ENCODE measurements at regions not wholly inside any gene's neighbourhood (a gene's known extent, or its start where the extent isn't known, plus 50 kb on each side); places are given as distances from the start of the nearest gene placed in this dataset.

DNA sequence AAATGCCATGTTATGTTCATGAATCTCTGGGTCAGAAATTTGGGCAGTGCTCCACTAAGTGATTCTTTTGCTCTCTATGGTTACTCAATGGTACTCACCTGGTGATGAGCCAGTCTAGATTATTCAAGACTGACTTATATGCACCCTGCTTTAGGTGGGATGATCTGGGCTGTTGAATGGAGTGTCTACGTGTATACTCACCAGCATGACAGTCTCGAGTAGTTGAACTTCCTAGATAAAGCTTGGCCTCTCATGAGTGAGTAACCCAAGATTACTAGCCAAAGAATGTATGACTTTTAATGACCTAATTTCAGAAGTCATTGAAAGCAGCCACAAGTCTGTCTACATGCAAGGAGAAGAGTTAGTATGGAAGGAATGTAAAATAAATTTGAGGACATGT is 77.5 kb upstream of the CADM2 start:
- H3K79me1 ChIP-seq (ENCODE audit: low read depth in 1 of 2, low read length in 2 of 2), result no peaks in the 10 kb centered on the region
- BruUV-seq (replicated peaks), result no TSS peak
- intact Hi-C loops (cut with micrococcal nuclease) (no loop called here), in situ Hi-C loops (cut with MboI; ENCODE audit: low sequenced_read_pairs) (no loop called here), dilution Hi-C loops (cut with HindIII; ENCODE audit: low sequenced_read_pairs, unreplicated experiment) (no loop called here)
- H3K4me2 ChIP-seq (ENCODE audit: low read depth, low read length), result no peak overlapping the region
- no peak overlapping the region for H3K14ac ChIP-seq (replicated peaks; ENCODE audit: low read depth, low read length)
- H3K18ac ChIP-seq (ENCODE audit: low read depth, low read length), result no peak overlapping the region
- no peak overlapping the region for H4K8ac ChIP-seq (ENCODE audit: low read depth in 2 of 2, low read length in 2 of 2)
- no peak overlapping the region for H3K9ac ChIP-seq (ENCODE audit: low read depth, low read length)
- no peak overlapping the region for H2BK5ac ChIP-seq (ENCODE audit: low read depth, low read length, poor library complexity, severe bottlenecking)
- no peak overlapping the region for H2BK15ac ChIP-seq (ENCODE audit: low read depth, low read length)
- no peak overlapping the region for H2BK20ac ChIP-seq (ENCODE audit: low read depth, low read length)
- no peak overlapping the region for H4K91ac ChIP-seq (ENCODE audit: insufficient read depth, low read depth, low read length)
- H2AK5ac ChIP-seq (ENCODE audit: low read depth, low read length), result no peak overlapping the region
- WGBS, 2 experiments (ENCODE audit: extremely low coverage in 2 of 2, insufficient read length in 1 of 2), result no CpG with 5 or more reads among the region's 2 CpGs
- H3K9me1 ChIP-seq (ENCODE audit: insufficient read depth, low read length), result no peaks in the 10 kb centered on the region
- ATAC-seq (ENCODE audit: low read depth) (no peak), DNase-seq (no peak)
- no peak overlapping the region for H2AFZ ChIP-seq (replicated peaks; ENCODE audit: low read length, poor library complexity)
- no peak for TF ChIP-seq BHLHE40 (IDR thresholded peaks at IDR 0.05; ENCODE audit: low read depth, low read length)
- TF ChIP-seq SMC3 (IDR thresholded peaks at IDR 0.05; ENCODE audit: low read depth, low read length), result no peak
- no peak for TF ChIP-seq RCOR1 (IDR thresholded peaks at IDR 0.05; ENCODE audit: insufficient replicate concordance, low read length)
- TF ChIP-seq, protein P1, sequence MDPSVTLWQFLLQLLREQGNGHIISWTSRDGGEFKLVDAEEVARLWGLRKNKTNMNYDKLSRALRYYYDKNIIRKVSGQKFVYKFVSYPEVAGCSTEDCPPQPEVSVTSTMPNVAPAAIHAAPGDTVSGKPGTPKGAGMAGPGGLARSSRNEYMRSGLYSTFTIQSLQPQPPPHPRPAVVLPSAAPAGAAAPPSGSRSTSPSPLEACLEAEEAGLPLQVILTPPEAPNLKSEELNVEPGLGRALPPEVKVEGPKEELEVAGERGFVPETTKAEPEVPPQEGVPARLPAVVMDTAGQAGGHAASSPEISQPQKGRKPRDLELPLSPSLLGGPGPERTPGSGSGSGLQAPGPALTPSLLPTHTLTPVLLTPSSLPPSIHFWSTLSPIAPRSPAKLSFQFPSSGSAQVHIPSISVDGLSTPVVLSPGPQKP (IDR thresholded peaks at IDR 0.05; ENCODE audit: borderline replicate concordance, low read depth, low read length), result no peak
- TF ChIP-seq NFE2L2 (IDR thresholded peaks at IDR 0.05; ENCODE audit: low read depth, low read length), result no peak
- no peak for TF ChIP-seq CTCF (conservative IDR thresholded peaks at IDR 0.05; ENCODE audit: low read depth, low read length)
- TF ChIP-seq MAFK (IDR thresholded peaks at IDR 0.05; ENCODE audit: low read depth, low read length), result no peak
- no peak for TF ChIP-seq MAZ (IDR thresholded peaks at IDR 0.05; ENCODE audit: borderline replicate concordance, low read depth, low read length)
- no peak for TF ChIP-seq CHD1 (IDR thresholded peaks at IDR 0.05; ENCODE audit: low read depth, low read length)
- TF ChIP-seq FOS (IDR thresholded peaks at IDR 0.05; ENCODE audit: low read depth, low read length), result no peak
- no peak for TF ChIP-seq USF2 (IDR thresholded peaks at IDR 0.05; ENCODE audit: low read depth, low read length)
- ChIA-PET CTCF (no interaction called here), POLR2A (ENCODE audit: unreplicated experiment) (no interaction called here)
- H3K27ac ChIP-seq (ENCODE audit: insufficient read depth, low read length), result no peak overlapping the region
- H3K9me3 ChIP-seq (ENCODE audit: control insufficient read depth, insufficient read depth, low read length), result peaks cover 5% of the 10 kb centered on the region; the same call in 1 of the 2 replicates
- H3K36me3 ChIP-seq (ENCODE audit: control insufficient read depth, insufficient read depth, low read length), result no peaks in the 10 kb centered on the region
- no peaks in the 10 kb centered on the region for H4K20me1 ChIP-seq (ENCODE audit: insufficient read depth, low read length)
- H3K4me3 ChIP-seq (ENCODE audit: insufficient read depth, low read depth, low read length), result no peak overlapping the region
- no peaks in the 10 kb centered on the region for H3K4me1 ChIP-seq (ENCODE audit: control insufficient read depth, insufficient read depth, low read length)
- H4K5ac ChIP-seq (ENCODE audit: low read depth, low read length), result no peak overlapping the region
- H3K27me3 ChIP-seq (ENCODE audit: control insufficient read depth, insufficient read depth, low read length), result no peaks in the 10 kb centered on the region
- H2BK120ac ChIP-seq (ENCODE audit: low read depth, low read length), result no peak overlapping the region
- H3K23ac ChIP-seq (ENCODE audit: low read depth, low read length), result no peak overlapping the region
- no peak overlapping the region for H3K56ac ChIP-seq (ENCODE audit: extremely low read depth, insufficient read depth, low read length)
- no peak overlapping the region for H3K4ac ChIP-seq (ENCODE audit: low read depth, low read length)
- H2AK9ac ChIP-seq (replicated peaks; ENCODE audit: low read depth, low read length, poor library complexity), result no peak overlapping the region

All from IMR-90 (cell line).